ENCODE measurements at regions not wholly inside any gene's neighbourhood (a gene's known extent, or its start where the extent isn't known, plus 50 kb on each side); places are given as distances from the start of the nearest gene placed in this dataset.

DNA sequence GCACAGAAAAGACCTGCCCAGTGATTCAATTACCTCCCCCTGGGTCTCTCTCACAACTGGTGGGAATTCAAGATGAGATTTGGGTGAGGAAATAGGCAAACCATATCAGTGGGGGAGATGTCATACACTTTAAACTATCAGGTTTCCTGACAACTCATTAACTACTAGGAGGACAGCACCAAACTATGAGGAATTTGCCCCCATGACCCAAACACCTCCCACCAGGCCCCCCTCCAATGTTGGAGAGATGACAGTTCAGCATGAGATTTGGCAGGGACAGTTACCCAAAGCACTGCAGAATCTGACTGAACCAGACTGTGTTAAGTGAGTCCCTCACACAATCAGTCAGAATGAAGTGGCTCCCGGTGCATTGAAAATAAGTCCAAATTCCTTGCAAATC lies 148.0 kb downstream of the TTLL2 start:
- no peak for TF ChIP-seq EGR1 (IDR thresholded peaks at IDR 0.05)
- TF ChIP-seq TCF12 (IDR thresholded peaks at IDR 0.05; ENCODE audit: low read depth) = no peak
- no peak for TF ChIP-seq NFIC (IDR thresholded peaks at IDR 0.05)
- no peak for TF ChIP-seq EP300 (IDR thresholded peaks at IDR 0.05; ENCODE audit: borderline replicate concordance)
- no peak for TF ChIP-seq ZBTB7A (IDR thresholded peaks at IDR 0.05; ENCODE audit: low read depth)
- no peak for TF ChIP-seq TEAD4 (IDR thresholded peaks at IDR 0.05)
- TF ChIP-seq, protein P1, sequence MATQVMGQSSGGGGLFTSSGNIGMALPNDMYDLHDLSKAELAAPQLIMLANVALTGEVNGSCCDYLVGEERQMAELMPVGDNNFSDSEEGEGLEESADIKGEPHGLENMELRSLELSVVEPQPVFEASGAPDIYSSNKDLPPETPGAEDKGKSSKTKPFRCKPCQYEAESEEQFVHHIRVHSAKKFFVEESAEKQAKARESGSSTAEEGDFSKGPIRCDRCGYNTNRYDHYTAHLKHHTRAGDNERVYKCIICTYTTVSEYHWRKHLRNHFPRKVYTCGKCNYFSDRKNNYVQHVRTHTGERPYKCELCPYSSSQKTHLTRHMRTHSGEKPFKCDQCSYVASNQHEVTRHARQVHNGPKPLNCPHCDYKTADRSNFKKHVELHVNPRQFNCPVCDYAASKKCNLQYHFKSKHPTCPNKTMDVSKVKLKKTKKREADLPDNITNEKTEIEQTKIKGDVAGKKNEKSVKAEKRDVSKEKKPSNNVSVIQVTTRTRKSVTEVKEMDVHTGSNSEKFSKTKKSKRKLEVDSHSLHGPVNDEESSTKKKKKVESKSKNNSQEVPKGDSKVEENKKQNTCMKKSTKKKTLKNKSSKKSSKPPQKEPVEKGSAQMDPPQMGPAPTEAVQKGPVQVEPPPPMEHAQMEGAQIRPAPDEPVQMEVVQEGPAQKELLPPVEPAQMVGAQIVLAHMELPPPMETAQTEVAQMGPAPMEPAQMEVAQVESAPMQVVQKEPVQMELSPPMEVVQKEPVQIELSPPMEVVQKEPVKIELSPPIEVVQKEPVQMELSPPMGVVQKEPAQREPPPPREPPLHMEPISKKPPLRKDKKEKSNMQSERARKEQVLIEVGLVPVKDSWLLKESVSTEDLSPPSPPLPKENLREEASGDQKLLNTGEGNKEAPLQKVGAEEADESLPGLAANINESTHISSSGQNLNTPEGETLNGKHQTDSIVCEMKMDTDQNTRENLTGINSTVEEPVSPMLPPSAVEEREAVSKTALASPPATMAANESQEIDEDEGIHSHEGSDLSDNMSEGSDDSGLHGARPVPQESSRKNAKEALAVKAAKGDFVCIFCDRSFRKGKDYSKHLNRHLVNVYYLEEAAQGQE (IDR thresholded peaks at IDR 0.05; ENCODE audit: low read depth) = no peak
- TF ChIP-seq YY1 (IDR thresholded peaks at IDR 0.05; ENCODE audit: low read depth) = no peak
- TF ChIP-seq TAF1 (IDR thresholded peaks at IDR 0.05; ENCODE audit: low read depth) = no peak
- TF ChIP-seq RAD21 (IDR thresholded peaks at IDR 0.05; ENCODE audit: low read depth) = no peak
- TF ChIP-seq, protein P2, sequence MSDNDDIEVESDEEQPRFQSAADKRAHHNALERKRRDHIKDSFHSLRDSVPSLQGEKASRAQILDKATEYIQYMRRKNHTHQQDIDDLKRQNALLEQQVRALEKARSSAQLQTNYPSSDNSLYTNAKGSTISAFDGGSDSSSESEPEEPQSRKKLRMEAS (IDR thresholded peaks at IDR 0.05) = no peak
- TF ChIP-seq CREB1 (IDR thresholded peaks at IDR 0.05; ENCODE audit: low read depth) = no peak
- TF ChIP-seq, protein P3, sequence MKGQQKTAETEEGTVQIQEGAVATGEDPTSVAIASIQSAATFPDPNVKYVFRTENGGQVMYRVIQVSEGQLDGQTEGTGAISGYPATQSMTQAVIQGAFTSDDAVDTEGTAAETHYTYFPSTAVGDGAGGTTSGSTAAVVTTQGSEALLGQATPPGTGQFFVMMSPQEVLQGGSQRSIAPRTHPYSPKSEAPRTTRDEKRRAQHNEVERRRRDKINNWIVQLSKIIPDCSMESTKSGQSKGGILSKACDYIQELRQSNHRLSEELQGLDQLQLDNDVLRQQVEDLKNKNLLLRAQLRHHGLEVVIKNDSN (IDR thresholded peaks at IDR 0.05) = no peak
- no peak for TF ChIP-seq CEBPB (IDR thresholded peaks at IDR 0.05)
- TF ChIP-seq FOXM1 (IDR thresholded peaks at IDR 0.05; ENCODE audit: borderline replicate concordance, low read depth) = no peak

DNA sequence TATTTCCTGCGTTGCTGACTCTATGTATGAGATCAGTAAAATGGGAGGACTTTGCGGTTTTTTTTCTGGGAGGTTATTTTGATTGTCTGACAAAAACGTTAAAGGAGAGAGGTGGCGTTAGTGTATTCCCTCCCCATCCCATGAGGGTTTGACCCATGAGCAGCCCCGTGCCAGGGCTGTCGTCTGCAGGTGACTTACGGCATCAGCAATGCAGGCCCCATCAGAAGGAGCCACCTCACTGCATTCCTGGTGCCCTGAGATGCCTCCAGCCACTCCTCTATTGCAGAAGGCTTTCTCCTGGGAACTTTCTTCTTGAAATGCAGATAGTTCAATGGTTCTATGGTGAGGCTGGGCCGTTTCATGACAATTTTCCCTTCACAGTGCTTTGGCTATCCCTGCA lies 149.3 kb downstream of the TTLL2 start:
- TF ChIP-seq YY1 (IDR thresholded peaks at IDR 0.05; ENCODE audit: low read depth) = no peak
- TF ChIP-seq TCF12 (IDR thresholded peaks at IDR 0.05; ENCODE audit: low read depth) = no peak
- TF ChIP-seq TAF1 (IDR thresholded peaks at IDR 0.05; ENCODE audit: low read depth) = no peak

DNA sequence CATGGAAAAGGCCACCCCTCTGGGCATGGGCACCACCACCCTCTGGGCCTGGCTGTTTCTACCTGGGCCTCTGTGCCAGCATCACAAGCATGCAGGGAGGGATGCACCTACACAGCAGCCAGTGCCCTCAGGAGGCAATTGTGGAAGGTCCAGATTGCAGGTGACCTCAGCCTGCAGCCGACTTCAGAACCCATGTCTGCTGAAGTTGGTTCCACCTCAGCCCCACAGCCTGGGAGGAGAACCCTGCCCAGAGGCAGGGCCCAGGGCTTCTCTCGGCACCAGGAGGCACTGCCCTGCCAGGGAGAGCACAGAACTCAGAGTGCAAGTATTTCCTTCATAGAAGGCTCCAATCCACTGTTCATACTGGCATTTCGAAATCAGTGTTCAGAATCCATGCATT lies 149.8 kb downstream of the TTLL2 start:
- no peak for TF ChIP-seq NFIC (IDR thresholded peaks at IDR 0.05)
- no peak for TF ChIP-seq ZBTB7A (IDR thresholded peaks at IDR 0.05; ENCODE audit: low read depth)
- no peak for TF ChIP-seq EP300 (IDR thresholded peaks at IDR 0.05; ENCODE audit: borderline replicate concordance)
- TF ChIP-seq, protein P3 (IDR thresholded peaks at IDR 0.05) = no peak
- TF ChIP-seq TAF1 (IDR thresholded peaks at IDR 0.05; ENCODE audit: low read depth) = no peak
- no peak for TF ChIP-seq TEAD4 (IDR thresholded peaks at IDR 0.05)
- TF ChIP-seq, protein P2 (IDR thresholded peaks at IDR 0.05) = no peak
- TF ChIP-seq YY1 (IDR thresholded peaks at IDR 0.05; ENCODE audit: low read depth) = no peak
- no peak for TF ChIP-seq RAD21 (IDR thresholded peaks at IDR 0.05; ENCODE audit: low read depth)
- no peak for TF ChIP-seq CEBPB (IDR thresholded peaks at IDR 0.05)
- TF ChIP-seq, protein P1 (IDR thresholded peaks at IDR 0.05; ENCODE audit: low read depth) = no peak
- TF ChIP-seq CREB1 (IDR thresholded peaks at IDR 0.05; ENCODE audit: low read depth) = no peak
- no peak for TF ChIP-seq FOXM1 (IDR thresholded peaks at IDR 0.05; ENCODE audit: borderline replicate concordance, low read depth)

DNA sequence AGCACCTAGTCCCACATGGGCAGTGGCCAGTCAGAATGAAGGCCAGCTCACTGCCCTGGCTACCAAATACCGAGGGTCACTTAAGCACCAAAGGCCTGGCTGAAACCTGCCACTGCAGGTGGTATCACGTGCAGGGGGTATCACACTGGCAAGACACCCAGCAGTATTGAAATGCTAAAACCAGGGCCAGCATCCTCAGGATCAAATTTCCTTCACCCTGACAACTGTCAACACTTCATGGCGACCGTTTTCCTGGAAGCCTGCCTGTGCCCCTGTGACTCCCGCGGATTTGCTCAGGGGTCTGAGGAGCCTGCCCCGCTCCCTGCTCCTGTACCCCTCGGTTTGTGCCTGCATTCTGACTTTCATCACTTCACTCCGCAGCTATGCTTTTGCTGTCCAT lies 151.1 kb downstream of the TTLL2 start:
- TF ChIP-seq CREB1 (IDR thresholded peaks at IDR 0.05; ENCODE audit: low read depth) = no peak

DNA sequence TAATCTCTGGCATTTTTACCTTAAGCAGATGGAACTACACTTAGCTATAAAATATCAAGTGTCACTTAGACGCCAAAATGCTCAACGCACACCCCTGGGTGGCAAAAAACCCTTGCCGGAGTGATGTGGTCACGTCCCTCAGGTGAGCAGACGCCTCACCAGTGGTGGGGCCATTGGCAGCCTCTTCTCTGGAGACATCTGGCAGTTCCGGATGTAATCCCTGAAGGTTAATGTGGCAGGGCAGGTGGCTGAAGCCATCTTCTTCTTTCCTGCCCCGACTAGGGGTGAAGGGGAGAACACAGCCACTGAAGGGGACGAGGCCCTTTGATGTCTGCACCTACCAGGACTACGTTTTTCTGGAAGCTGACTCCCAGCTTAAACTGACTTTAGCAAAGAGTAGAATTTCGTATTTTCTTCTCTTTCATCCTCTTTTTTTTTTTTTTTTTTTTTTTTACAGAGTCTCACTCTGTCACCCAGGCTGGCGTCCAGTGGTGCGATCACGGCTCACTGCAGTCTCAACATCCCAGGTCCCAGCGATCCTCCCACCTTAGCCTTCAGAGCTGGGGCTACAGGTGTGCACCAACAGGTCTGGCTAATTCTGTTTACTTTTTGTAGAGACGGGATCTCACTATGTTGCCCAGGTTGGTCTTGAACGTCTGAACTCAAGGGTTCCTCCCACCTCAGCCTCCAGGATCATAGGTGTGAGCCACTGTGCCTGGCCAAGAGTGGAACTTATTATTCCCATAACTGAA lies 152.1 kb downstream of the TTLL2 start:
- TF ChIP-seq TCF12 (IDR thresholded peaks at IDR 0.05; ENCODE audit: low read depth) (no peak), RAD21 (IDR thresholded peaks at IDR 0.05; ENCODE audit: low read depth) (no peak), FOXM1 (IDR thresholded peaks at IDR 0.05; ENCODE audit: borderline replicate concordance, low read depth) (no peak), TAF1 (IDR thresholded peaks at IDR 0.05; ENCODE audit: low read depth) (no peak), YY1 (IDR thresholded peaks at IDR 0.05; ENCODE audit: low read depth) (no peak), ZBTB7A (IDR thresholded peaks at IDR 0.05; ENCODE audit: low read depth) (no peak)
- TF ChIP-seq, protein P1 (IDR thresholded peaks at IDR 0.05; ENCODE audit: low read depth) = no peak
- TF ChIP-seq, protein P3 (IDR thresholded peaks at IDR 0.05) = no peak
- TF ChIP-seq, protein P2 (IDR thresholded peaks at IDR 0.05) = no peak

All from Ishikawa (cell line).